HEK293T (cell line): ENCODE measurements at regions not wholly inside any gene's neighbourhood (a gene's known extent, or its start where the extent isn't known, plus 50 kb on each side); places are given as distances from the start of the nearest gene placed in this dataset.

Experiments used
- BHLHE40 ChIP-seq: fragments of 450-650 bp; IDR thresholded peaks from 2 replicates; pipeline ENCODE4 v1.6.1; 2016; ENCODE audit warnings: mild to moderate bottlenecking, moderate library complexity, borderline replicate concordance
- ELF4 ChIP-seq: fragments of 450-650 bp; IDR thresholded peaks from 2 replicates; pipeline ENCODE4 v1.6.1; 2017; ENCODE audit warnings: antibody characterized with exemption
- FOXA1 ChIP-seq: fragments of 450-650 bp; IDR thresholded peaks from 2 replicates; pipeline ENCODE4 v1.6.1; 2016; ENCODE audit warnings: mild to moderate bottlenecking
- FOXK2 ChIP-seq: fragments of 450-650 bp; IDR thresholded peaks from 2 replicates; pipeline ENCODE4 v1.6.1; 2016; ENCODE audit warnings: mild to moderate bottlenecking
- FOXM1 ChIP-seq: fragments of 450-650 bp; IDR thresholded peaks from 2 replicates; pipeline ENCODE4 v1.6.1; 2017; ENCODE audit warnings: mild to moderate bottlenecking, borderline replicate concordance
- HDGF ChIP-seq: fragments of 450-650 bp; IDR thresholded peaks from 2 replicates; pipeline ENCODE4 v1.6.1; 2017; ENCODE audit warnings: antibody characterized with exemption, borderline replicate concordance
- LEF1 ChIP-seq: fragments of 450-650 bp; IDR thresholded peaks from 2 replicates; pipeline ENCODE4 v1.6.1; 2017; ENCODE audit warnings: mild to moderate bottlenecking, borderline replicate concordance
- NFRKB ChIP-seq: fragments of 450-650 bp; IDR thresholded peaks from 2 replicates; pipeline ENCODE4 v1.6.1; 2016; ENCODE audit warnings: mild to moderate bottlenecking, moderate library complexity
- SP1 ChIP-seq: fragments of 450-650 bp; IDR thresholded peaks from 2 replicates; pipeline ENCODE4 v1.6.1; 2017
- SUZ12 ChIP-seq: fragments of 450-650 bp; IDR thresholded peaks from 2 replicates; pipeline ENCODE4 v1.6.1; 2016; ENCODE audit warnings: mild to moderate bottlenecking
- TARDBP ChIP-seq: fragments of 450-650 bp; IDR thresholded peaks from 2 replicates; pipeline ENCODE4 v1.6.1; 2016
- ZNF384 ChIP-seq: fragments of 450-650 bp; IDR thresholded peaks from 2 replicates; pipeline ENCODE4 v1.6.1; 2016
- TF ChIP-seq, protein P1 (sequence below): fragments of 450-650 bp; IDR thresholded peaks from 2 replicates; pipeline ENCODE4 v1.6.1; 2016

- TF ChIP-seq SP1 (no peak), TARDBP (no peak), FOXA1 (no peak), ELF4 (no peak), HDGF (no peak), LEF1 (no peak), SUZ12 (no peak), FOXK2 (no peak), BHLHE40 (no peak), FOXM1 (no peak), ZNF384 (no peak), NFRKB (no peak)
- TF ChIP-seq, protein P1, sequence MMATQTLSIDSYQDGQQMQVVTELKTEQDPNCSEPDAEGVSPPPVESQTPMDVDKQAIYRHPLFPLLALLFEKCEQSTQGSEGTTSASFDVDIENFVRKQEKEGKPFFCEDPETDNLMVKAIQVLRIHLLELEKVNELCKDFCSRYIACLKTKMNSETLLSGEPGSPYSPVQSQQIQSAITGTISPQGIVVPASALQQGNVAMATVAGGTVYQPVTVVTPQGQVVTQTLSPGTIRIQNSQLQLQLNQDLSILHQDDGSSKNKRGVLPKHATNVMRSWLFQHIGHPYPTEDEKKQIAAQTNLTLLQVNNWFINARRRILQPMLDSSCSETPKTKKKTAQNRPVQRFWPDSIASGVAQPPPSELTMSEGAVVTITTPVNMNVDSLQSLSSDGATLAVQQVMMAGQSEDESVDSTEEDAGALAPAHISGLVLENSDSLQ = no peak
These were observed 69.0 kb upstream of the CPLX2 start for GRCh38 chr5:175802361-175802760.
